Neural progenitor cell (in vitro differentiated cells): ENCODE measurements at regions not wholly inside any gene's neighbourhood (a gene's known extent, or its start where the extent isn't known, plus 50 kb on each side); places are given as distances from the start of the nearest gene placed in this dataset.
"Not testable (repeated sequence)": the region's sequence is repeated elsewhere in the genome, so short reads cannot be mapped to it uniquely, and the experiment has no call there.

Source experiments
- EZH2 ChIP-seq: fragments of 200-600 bp; sonication (generic); IDR thresholded peaks from 2 replicates; pipeline ENCODE4 v1.6.1; 2017; ENCODE audit warnings: antibody characterized with exemption, mild to moderate bottlenecking, moderate library complexity
- TF ChIP-seq, protein P1 (sequence below): fragments of 200-600 bp; sonication (generic); IDR thresholded peaks from 2 replicates; pipeline ENCODE4 v1.5.1; 2017; ENCODE audit warnings: antibody characterized with exemption, mild to moderate bottlenecking

DNA sequence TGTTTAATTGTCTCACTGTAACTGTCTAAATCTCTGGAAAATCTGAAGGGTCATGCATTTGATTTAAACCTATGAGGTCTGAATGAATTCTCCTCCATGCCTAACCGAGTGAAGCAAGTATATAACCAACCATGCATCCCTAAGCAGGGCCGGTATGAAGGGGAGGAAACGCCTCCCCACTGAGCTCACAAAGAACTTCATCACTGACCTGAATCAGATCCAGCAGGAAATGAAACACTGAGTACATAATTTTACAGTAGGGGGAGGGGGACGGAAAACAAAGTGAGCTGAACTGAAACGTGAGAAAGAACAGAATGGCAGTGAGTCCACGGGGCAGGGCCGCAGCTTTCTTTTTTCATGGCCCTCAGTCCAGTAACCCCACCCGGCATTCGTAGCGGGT is 294.1 kb upstream of the TEKT4 start:
- TF ChIP-seq EZH2: not testable (repeated sequence)
- TF ChIP-seq, protein P1, sequence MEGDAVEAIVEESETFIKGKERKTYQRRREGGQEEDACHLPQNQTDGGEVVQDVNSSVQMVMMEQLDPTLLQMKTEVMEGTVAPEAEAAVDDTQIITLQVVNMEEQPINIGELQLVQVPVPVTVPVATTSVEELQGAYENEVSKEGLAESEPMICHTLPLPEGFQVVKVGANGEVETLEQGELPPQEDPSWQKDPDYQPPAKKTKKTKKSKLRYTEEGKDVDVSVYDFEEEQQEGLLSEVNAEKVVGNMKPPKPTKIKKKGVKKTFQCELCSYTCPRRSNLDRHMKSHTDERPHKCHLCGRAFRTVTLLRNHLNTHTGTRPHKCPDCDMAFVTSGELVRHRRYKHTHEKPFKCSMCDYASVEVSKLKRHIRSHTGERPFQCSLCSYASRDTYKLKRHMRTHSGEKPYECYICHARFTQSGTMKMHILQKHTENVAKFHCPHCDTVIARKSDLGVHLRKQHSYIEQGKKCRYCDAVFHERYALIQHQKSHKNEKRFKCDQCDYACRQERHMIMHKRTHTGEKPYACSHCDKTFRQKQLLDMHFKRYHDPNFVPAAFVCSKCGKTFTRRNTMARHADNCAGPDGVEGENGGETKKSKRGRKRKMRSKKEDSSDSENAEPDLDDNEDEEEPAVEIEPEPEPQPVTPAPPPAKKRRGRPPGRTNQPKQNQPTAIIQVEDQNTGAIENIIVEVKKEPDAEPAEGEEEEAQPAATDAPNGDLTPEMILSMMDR: not testable (repeated sequence)
